ENCODE measurements at regions not wholly inside any gene's neighbourhood (a gene's known extent, or its start where the extent isn't known, plus 50 kb on each side); places are given as distances from the start of the nearest gene placed in this dataset.

DNA sequence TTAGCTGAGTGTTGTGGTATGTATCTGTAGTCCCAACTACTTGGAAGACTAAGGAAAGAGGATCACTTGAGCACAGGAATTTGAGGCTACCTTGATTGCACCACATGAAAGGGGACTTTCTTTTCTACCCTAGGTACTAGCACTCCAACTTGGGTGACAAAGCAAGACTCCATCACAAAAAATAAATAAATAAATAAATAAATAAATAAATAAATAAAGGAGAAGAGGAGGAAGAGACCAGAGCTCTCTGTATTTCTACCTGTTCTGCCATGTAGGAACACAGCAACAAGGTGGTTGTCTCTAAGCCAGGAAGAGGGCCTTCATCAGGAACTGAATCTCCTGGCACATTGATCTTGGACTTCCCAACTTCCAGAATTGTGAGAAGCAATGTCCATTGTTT lies 118.6 kb downstream of the HMHB1 start:
- no peak overlapping the region for H3K4me2 ChIP-seq (ENCODE audit: low read length)
- no peak overlapping the region for H3K9ac ChIP-seq (ENCODE audit: low read length)
- intact Hi-C loops (cut with micrococcal nuclease): no loop called here
- POLR2A ChIA-PET (ENCODE audit: unreplicated experiment): interaction anchor here (0.6 kb wide), 1 partner anchor 32 kb away, joined by 3 read pairs; no protein-coding TSS in a partner anchor
- H3F3A ChIP-seq (ENCODE audit: low read length, unreplicated experiment): no peaks in the 10 kb centered on the region
- no peak for DNase-seq
- H3K36me3 ChIP-seq (ENCODE audit: low read depth, low read length): no peaks in the 10 kb centered on the region
- H3K4me1 ChIP-seq (ENCODE audit: insufficient read depth, low read length): peaks cover 13% of the 10 kb centered on the region
- CTCF ChIA-PET: no interaction called here
- no peak overlapping the region for H3K4me3 ChIP-seq (ENCODE audit: low read length)
- no peaks in the 10 kb centered on the region for H3K79me2 ChIP-seq (ENCODE audit: low read length)
- H3K9me2 ChIP-seq (replicated peaks; ENCODE audit: low read length): no peaks in the 10 kb centered on the region
- TF ChIP-seq, protein P1, sequence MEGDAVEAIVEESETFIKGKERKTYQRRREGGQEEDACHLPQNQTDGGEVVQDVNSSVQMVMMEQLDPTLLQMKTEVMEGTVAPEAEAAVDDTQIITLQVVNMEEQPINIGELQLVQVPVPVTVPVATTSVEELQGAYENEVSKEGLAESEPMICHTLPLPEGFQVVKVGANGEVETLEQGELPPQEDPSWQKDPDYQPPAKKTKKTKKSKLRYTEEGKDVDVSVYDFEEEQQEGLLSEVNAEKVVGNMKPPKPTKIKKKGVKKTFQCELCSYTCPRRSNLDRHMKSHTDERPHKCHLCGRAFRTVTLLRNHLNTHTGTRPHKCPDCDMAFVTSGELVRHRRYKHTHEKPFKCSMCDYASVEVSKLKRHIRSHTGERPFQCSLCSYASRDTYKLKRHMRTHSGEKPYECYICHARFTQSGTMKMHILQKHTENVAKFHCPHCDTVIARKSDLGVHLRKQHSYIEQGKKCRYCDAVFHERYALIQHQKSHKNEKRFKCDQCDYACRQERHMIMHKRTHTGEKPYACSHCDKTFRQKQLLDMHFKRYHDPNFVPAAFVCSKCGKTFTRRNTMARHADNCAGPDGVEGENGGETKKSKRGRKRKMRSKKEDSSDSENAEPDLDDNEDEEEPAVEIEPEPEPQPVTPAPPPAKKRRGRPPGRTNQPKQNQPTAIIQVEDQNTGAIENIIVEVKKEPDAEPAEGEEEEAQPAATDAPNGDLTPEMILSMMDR (conservative IDR thresholded peaks at IDR 0.05; ENCODE audit: low read depth, low read length): no peak
- no peak for TF ChIP-seq EZH2 (IDR thresholded peaks at IDR 0.05; ENCODE audit: low read length, unreplicated experiment)
- BruUV-seq (replicated peaks): no TSS peak
- H4K20me1 ChIP-seq (ENCODE audit: low read length): no peaks in the 10 kb centered on the region
- no peak for ATAC-seq
- H3K27me3 ChIP-seq (ENCODE audit: low read length): no peaks in the 10 kb centered on the region
- H3K27ac ChIP-seq (ENCODE audit: low read length): no peak overlapping the region
- no peak overlapping the region for H2AFZ ChIP-seq (ENCODE audit: low read length)
- no peaks in the 10 kb centered on the region; the same call in 1 of the 2 replicates for H3K9me3 ChIP-seq (ENCODE audit: low read length)

DNA sequence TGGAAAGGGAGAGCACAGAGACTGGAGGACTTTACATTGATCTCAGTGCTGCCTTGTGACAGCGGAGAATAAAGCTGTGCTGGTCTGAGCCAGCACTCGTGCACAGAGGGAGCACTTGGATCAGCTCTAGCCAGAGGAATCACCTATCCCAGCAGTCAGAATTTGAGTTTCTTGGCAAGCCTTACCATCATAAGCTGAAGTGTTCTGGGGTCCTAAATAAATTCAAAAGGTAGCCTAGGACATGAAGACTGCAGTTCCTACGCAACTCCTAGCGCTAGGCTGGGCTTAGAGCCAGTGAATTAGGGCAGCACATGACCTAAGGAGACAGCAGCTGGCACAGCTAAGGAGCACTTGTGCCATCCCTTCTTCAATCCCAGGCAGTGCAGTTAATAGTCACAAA lies 119.5 kb downstream of the HMHB1 start:
- no peaks in the 10 kb centered on the region for H3K27me3 ChIP-seq (ENCODE audit: low read length)
- ChIA-PET POLR2A (ENCODE audit: unreplicated experiment) (no interaction called here), CTCF (no interaction called here)
- peaks cover 13% of the 10 kb centered on the region for H3K4me1 ChIP-seq (ENCODE audit: insufficient read depth, low read length)
- TF ChIP-seq, protein P1 (conservative IDR thresholded peaks at IDR 0.05; ENCODE audit: low read depth, low read length): no peak
- TF ChIP-seq EZH2phosphoT487 (IDR thresholded peaks at IDR 0.05; ENCODE audit: borderline replicate concordance, low read length) (no peak), EZH2 (IDR thresholded peaks at IDR 0.05; ENCODE audit: low read length, unreplicated experiment) (no peak)
- H3F3A ChIP-seq (ENCODE audit: low read length, unreplicated experiment): no peaks in the 10 kb centered on the region
- BruUV-seq (replicated peaks): no TSS peak
- H3K9me3 ChIP-seq (ENCODE audit: low read length): no peaks in the 10 kb centered on the region; the same call in 1 of the 2 replicates
- H3K9ac ChIP-seq (ENCODE audit: low read length): no peak overlapping the region
- H3K79me2 ChIP-seq (ENCODE audit: low read length): no peaks in the 10 kb centered on the region
- intact Hi-C loops (cut with micrococcal nuclease): no loop called here
- H3K4me3 ChIP-seq (ENCODE audit: low read length): no peak overlapping the region
- H2AFZ ChIP-seq (ENCODE audit: low read length): no peak overlapping the region
- H3K27ac ChIP-seq (ENCODE audit: low read length): no peak overlapping the region
- DNase-seq: no peak
- no peaks in the 10 kb centered on the region for H4K20me1 ChIP-seq (ENCODE audit: low read length)
- no peaks in the 10 kb centered on the region for H3K36me3 ChIP-seq (ENCODE audit: low read depth, low read length)
- H3K4me2 ChIP-seq (ENCODE audit: low read length): no peak overlapping the region
- no peak for ATAC-seq
- H3K9me2 ChIP-seq (replicated peaks; ENCODE audit: low read length): no peaks in the 10 kb centered on the region

DNA sequence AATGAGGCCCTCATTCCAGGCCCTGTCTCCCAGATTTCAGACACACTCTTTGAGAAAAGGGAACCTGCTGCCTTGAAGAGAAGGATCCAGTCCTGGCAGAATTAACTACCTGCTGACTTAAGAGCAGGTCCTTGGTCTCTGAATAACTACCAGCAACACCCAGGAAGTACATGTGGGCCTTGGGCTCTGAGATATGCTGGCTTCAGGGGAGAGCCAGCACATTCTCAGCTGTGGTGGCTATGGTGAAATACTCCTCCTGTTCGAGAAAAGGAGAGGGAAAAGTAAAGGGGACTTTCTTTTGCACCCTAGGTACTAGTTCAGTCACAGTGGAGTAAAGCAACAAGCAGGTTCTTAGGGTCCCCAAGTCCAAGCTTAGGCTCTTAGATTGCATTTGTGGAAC lies 120.0 kb downstream of the HMHB1 start:
- H3K36me3 ChIP-seq (ENCODE audit: low read depth, low read length): no peaks in the 10 kb centered on the region
- H3K9ac ChIP-seq (ENCODE audit: low read length): no peak overlapping the region
- H3K27me3 ChIP-seq (ENCODE audit: low read length): no peaks in the 10 kb centered on the region
- POLR2A ChIA-PET (ENCODE audit: unreplicated experiment): no interaction called here
- H3F3A ChIP-seq (ENCODE audit: low read length, unreplicated experiment): no peaks in the 10 kb centered on the region
- H3K79me2 ChIP-seq (ENCODE audit: low read length): no peaks in the 10 kb centered on the region
- no peak for DNase-seq
- H4K20me1 ChIP-seq (ENCODE audit: low read length): no peaks in the 10 kb centered on the region
- BruUV-seq (replicated peaks): no TSS peak
- no peaks in the 10 kb centered on the region; the same call in 1 of the 2 replicates for H3K9me3 ChIP-seq (ENCODE audit: low read length)
- H3K4me3 ChIP-seq (ENCODE audit: low read length): no peak overlapping the region
- H2AFZ ChIP-seq (ENCODE audit: low read length): no peak overlapping the region
- no peaks in the 10 kb centered on the region for H3K9me2 ChIP-seq (replicated peaks; ENCODE audit: low read length)
- TF ChIP-seq EZH2phosphoT487 (IDR thresholded peaks at IDR 0.05; ENCODE audit: borderline replicate concordance, low read length) (no peak), EZH2 (IDR thresholded peaks at IDR 0.05; ENCODE audit: low read length, unreplicated experiment) (no peak)
- TF ChIP-seq, protein P1 (conservative IDR thresholded peaks at IDR 0.05; ENCODE audit: low read depth, low read length): no peak
- CTCF ChIA-PET: no interaction called here
- H3K27ac ChIP-seq (ENCODE audit: low read length): no peak overlapping the region
- H3K4me1 ChIP-seq (ENCODE audit: insufficient read depth, low read length): peaks cover 13% of the 10 kb centered on the region
- intact Hi-C loops (cut with micrococcal nuclease): no loop called here
- H3K4me2 ChIP-seq (ENCODE audit: low read length): no peak overlapping the region
- ATAC-seq: no peak

Data from PC-3 (cell line).